Left renal pelvis (tissue), 4 donors: ENCODE measurements at regions not wholly inside any gene's neighbourhood (a gene's known extent, or its start where the extent isn't known, plus 50 kb on each side); places are given as distances from the start of the nearest gene placed in this dataset.

Experiments used
- DNase-seq, 4 donors: peaks; one replicate each; pipeline ENCODE4 v3.0.0-alpha.2; 2013; ENCODE audit warnings: low read depth in 4 of 4, low spot score in 3 of 4

DNA sequence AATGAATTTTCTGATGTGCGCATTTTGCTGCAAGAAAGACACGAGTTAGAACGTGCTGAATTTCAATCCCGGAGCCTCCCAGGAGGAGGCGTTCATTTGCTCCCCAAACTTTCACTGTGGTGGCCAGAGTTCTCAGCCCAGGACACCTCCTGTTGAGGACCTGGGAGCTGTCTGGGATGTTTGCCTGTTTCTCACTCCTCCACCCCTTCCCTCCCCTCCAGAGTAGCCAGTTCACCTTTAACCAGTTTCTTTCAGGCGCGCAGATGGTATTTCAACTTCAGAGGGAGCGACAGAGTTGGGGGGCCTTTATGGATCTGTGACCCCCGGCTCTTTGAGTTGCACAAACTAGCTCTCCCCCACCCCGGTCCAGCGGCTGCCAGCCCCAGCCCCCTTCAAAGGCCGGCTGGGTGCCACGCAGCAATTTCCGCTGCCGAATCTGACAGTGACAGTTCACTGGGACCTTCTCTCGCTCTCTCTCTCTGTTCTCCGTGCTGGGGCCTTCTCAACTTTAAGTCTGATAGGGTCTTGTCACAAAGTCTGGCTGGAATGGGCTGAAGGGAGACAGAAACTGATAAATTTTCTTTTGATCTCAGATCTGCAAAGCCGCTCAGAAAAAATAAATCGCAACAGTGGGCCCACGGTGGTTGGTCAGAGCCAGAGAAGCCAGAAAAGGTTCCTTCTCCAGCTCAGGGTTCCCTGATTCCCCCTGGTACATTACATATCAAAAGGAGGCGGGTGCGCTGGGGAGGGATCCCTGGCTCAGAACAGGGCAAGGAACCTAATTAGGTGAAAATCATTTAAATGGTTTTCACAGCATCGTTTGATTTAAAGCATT, 100.0 kb upstream of the STX18 start:
- DNase-seq, result no peak

DNA sequence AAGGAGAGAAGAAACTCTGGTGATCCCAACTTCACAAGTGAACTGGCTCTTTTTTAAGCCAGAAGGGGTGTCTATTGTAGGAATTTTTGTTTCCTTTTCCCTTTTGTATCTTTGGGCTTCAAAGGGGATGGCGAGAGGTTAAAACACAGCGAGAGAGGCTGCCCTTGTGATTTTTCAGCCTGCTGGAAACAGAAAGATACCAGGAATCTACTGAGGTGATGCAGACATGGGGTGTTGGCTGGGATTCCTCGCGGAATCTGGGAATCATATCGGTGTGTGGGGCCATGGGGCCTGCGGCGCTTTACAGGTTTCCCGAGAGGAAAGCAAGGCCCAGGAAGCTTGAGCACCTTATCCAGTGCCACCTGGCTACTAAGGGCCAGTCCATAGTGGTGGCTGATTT, 99.4 kb upstream of the STX18 start:
- no peak for DNase-seq

DNA sequence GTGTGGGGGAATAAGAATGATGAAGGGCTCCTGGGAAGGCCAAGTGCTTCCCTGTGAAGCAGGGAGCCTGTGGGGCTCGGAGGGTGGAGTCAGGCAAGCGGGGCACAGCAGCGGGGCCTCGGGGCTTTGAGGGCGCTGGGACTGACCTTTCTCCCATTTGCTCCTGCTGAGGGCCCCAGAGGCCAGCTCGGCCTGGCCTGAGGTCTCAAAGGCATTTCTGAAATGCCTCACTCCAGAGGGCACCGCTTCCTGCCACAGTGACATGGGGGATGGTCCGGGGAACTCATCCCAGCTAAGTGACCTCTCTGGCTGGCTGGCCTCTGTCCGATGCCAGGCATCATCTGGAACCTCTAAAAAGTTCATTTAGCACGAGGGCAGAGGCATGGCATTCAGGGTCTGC, 98.8 kb upstream of the STX18 start:
- no peak for DNase-seq

DNA sequence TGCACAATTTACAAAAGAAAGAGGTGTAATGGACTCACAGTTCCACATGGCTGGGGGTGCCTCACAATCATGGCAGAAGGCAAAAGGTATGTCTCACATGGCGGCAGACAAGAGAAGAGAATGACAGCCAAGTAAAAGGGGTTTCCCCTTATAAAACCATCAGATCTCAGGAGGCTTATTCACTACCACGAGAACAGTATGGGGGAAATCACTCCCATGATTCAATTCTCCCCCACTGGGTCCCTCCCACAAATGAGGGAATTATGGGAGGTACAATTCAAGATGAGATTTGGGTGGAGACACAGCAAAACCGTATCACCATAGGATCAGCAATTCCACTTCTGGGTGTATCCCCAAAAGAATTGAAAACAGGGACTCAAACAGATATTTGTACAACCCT, 97.5 kb upstream of the STX18 start:
- no peak for DNase-seq

DNA sequence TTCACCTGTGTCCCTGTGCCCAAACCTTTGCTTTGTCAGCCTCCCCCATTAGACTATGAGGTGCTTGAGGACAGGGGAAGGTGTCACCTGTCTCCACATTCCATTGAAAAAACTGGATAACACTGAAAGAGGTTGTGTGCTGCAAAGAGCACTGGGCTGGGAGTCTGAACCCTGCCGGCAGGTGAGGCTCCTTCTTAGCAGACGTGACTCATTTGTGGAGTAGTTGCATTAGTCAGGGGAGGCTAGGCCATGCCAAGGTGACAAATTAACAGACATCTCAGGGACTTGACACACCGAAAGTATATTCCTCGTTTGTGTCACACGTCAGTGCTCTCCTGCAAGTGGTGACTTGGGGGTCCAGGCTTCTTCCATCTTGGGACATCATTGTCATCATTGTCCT, 95.9 kb upstream of the STX18 start:
- DNase-seq, result no peak

DNA sequence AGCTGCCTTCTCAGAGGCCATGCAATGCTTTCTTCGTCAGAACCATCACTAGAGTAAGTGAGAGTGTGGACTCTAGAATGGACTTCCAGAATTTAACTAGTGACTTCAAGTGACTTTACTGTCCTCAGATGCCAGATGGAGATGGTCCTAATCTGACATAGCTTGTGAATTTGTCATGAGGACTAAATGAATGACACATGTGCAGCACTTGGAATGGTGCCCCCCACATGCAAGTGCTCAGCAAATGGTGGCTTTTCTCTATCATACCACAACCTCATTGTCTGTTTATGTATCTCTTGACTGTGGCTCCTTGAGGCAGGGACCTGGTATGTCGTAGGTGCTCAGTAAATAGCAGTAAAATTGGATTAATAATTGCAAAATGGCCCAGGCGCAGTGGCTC, 91.6 kb upstream of the STX18 start:
- no peak for DNase-seq

DNA sequence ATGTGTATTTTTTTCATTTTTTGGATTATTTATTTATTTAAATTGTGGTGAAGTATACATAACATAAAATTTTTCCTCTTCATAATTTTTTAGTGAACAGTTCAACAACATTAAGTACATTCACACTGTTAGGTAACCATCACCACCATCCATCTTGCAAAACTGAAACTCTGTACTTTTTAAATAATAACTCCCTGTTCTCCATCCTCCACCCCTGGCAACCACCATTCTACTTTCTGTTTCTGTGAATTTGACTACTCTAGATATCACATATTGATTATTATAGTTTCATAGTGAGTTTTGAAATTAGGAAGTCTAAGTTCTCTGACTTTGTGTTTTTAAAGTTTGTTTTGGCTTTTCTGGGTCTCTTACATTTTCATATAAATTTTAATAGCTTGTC, 89.3 kb upstream of the STX18 start:
- no peak for DNase-seq

DNA sequence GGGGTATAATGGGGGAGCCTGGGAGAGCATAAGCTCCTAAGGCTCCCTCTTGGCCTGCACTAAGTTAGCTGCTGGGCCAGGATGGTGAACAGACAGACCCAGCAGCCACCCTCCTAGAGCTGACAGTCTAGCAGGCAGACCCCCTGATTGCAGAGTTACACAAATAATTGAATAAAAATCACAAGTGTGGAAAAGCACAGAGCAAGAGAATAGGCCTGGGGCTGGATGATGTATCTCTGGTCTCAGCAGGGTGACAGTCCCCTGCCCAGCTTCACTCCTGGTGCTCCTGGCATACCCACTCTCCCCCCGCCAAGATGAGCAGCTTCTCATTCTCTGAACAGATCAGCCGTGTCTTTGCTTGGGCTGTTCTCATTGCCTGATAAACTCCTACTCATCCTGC, 86.1 kb upstream of the STX18 start:
- DNase-seq, result no peak

DNA sequence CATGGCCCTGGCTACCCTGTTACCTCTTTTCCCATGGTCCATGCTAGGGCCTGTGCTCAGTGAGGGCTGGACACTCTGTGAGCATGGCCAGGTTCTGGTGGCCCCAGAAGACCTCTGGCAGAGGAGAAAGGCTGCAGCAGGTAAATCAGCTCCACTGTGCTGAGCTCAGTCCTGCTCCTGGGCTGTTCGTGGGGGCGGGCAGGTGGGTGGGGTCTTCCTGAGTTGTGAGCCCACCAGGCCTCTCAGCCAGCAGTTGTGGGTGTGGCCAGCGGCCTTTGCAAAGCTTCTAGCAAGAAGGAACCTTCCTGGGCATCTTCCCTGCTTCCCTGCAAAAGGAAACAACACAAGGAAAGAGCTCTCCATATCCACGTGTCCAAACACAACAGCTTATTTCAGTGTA, 85.3 kb upstream of the STX18 start:
- no peak for DNase-seq

DNA sequence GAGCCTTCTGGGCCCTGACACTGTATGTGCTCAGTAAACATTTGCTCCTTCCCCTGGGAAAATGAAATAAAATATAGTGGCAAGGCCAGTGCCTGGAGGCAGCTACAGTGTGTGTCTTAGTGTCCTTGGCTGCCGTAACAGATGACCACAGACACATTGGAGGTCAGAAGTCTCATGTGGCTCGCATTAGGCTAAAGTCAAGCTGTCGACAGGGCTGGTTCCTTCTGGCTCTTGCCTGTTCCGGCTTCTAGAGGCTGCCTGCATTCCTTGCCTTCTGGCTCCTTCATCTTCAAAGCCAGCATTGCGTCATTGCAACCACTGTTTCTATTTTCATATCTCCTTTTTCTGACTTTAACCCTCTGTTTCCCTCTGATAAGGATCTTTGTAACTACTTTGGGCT, 83.6 kb upstream of the STX18 start:
- DNase-seq, result no peak

DNA sequence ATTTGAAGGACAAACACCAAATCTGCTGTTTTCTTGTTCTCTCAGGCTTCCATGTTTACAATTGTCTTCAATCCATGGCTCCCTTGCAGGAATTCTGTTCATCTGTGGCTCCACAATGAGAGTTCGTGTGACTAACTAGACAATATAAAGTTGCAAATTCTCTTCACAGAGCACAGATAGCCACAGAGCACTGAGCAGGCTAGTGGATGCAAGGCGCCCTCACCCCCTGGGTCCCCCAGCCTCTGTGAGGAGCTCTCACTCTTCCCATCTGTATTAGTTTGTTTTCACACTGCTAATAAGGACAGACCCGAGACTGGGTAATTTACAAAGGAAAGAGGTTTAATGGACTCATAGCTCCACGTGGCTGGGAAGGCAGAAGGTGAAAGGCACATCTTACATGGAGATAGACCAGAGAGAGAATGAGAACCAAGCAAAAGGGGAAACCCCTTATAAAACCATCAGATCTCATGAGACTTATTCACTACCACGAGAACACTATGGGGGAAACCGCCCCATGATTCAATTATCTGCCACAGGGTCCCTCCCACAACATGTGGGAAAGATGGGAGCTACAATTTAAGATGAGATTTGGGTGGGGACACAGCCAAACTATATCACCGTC, 82.5 kb upstream of the STX18 start:
- DNase-seq, result no peak

DNA sequence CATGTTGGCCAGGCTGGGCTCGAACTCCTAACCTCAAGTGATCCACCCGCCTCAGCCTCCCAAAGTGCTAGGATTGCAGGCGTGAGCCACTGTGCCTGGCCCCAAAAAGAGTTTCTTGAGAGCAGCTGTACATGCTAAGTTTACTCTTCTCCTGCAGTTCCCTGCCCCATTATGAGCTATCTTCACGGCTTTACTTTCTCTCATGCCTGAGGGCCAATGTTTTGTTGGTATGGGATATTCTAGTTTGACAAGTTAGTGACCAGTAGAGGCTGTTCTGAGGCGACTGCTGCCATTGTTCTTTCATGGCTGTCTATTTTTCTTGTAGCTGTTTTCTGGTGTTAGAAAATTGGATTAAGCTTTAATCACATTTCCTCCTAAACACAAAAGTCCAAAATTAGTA, 78.0 kb upstream of the STX18 start:
- DNase-seq, result no peak

DNA sequence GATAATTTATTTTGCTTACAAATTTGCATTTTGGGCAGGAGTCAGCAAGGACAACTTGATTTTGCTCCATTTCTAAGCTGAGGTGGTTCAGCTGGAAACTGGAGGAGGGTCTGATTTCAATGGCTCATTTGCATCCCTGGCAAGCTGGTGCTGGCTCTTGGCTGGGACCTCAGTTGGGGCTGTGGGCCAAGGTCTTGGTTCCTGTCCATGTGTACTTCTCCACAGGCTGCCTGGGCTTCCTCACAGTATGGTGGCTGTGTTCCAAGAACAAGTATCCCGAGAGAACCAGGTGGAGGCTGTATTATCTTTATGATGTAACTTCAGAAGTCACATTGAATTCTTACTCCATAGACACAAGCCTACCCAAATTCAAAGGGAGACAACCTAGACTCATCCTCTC, 77.0 kb upstream of the STX18 start:
- no peak for DNase-seq

DNA sequence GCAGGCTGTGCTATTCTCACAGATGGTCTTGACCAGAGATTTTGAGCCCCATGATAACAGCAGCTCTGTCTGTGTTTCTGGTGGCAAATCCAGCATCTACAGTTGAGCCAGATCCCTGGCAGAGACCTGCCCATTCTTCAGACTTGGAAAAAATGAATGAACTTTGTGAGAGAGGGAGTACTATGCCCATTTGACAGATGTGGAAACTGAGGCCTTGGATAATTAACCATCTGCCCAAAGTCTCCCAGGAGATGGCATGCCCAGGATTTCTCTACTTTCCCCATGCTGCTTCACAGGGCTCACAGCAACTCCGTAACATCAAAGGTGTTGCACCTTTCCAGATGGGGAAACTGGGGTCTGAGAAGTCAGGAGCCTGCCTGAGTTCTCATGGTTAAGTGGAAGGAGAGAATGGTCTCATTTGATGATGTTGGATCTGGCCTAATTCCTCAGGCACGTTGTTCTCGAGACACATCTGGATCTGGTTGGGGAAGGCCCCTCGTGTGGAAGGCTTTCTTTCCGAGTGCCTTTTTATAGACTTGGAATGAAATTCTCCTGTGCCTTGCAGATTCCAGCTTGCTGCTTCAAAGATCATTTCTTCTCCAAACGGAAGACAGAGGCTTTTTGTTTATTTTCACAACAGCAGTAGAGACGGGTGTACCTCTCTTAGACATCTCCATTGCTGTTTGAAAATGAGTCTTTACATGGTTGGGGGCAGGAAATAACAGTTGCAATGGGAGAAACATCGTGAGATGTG, 73.3 kb upstream of the STX18 start:
- no peak for DNase-seq

DNA sequence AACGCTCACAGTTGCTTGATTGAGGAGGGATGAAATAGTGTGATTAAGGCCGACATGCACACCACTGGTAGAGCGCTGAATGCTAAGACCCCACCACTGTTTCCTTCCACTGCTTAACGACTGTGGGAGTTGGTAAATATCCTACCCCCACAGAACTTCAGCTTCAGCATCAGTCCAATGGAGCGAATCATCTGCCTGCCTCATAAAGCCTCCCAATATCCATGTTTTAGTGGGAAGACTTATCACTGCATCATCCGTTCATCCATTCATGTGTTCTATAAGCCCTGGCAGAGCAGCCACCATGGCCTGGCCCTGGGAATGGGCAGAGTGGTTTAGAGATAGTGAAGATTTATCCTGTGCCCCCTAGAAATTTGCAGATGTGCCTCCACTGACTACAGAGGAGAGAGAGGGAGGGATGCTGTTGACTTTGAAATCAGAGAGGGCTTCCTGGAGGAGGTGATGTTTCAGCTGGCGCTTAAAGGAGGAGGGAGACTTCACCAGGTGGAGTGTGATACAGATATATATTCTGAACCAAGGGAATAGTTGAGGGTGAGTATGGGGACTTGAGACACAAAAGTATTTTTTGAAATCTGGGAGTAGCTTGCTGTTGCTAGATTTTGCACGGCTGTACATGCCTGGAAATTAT, 71.9 kb upstream of the STX18 start:
- no peak for DNase-seq

DNA sequence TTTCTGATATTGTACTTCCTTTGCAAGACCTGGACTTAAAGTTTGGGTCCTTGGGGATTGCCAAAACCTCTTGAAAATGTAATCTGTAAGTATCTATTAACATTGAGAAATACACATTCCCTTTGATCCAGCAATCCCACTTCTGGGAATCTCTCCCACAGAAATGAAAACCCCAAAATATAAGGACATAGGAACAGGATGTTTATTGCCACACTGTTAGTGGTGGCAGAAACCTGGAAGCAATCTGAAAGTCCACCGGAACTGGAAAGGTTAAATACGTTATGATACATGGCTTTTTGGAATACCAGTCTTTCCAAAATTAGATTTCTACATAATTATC, 71.2 kb upstream of the STX18 start:
- no peak for DNase-seq

DNA sequence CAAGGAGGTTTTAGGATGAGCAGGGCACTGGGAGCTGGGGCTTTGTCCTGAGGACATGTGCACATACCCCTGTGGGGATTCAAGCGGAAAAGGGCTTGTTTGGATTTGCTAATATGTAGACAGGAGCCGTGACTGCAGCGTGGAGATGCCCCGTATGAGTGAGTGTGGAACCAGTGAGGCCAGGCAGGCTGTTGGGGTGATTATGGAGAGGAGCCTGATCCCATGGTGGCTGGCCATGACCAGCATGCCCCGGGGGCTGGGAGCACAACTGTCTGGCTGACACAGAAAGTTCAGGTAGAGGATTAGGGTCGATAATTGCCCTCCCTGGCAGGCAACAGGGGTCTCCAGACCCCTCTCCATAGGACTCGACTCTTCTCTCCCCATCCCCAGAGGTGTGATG, 68.8 kb upstream of the STX18 start:
- no peak for DNase-seq

DNA sequence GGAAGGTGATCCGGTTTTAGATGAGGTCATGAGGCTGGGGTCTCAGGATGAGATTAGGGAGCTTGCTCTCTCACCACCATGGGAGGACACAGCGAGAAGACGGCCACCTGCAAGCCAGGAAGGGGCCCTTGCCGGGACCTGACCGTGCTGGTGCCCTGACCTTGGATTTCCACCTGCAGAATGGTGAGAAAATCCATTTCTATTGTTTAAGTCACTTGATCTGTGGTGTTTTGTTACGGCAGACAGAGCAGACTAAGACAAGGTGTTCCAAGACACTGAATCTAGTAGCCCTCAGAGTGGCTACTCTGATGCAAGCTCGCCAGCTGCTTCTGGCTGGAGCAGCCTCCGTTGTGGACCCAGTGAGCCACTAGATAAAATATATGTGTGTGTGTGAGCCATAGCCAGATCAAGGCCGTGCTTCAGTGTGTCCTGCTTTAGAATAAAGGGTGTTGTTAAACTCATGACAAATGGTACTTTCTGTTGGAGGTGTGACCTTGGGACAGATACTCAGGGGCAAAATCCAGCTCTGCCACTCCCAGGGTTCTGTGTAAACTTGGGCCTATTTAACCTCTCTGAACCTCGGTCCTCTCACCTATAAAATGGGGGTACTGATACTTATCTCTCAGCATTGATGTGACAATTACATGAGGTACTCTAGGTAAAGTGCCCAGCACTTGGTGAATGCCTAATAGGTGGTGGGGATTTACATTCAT, 67.9 kb upstream of the STX18 start:
- DNase-seq, result no peak

DNA sequence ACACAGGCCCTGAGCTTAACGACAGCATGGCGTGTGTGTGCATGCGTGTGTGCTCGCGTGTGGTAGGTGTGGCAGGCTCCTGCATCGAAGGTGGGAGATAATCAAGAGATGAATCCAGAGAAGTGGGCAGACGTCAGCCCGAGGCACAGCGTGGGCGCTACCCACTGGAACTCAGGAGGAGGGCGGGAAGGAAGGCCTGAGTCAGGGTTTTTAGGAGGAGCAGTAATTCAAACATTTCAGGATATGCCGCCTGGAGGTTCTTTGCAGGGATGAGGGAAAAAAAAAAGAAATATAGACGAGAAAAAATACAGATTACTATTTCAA, 66.3 kb upstream of the STX18 start:
- no peak for DNase-seq

DNA sequence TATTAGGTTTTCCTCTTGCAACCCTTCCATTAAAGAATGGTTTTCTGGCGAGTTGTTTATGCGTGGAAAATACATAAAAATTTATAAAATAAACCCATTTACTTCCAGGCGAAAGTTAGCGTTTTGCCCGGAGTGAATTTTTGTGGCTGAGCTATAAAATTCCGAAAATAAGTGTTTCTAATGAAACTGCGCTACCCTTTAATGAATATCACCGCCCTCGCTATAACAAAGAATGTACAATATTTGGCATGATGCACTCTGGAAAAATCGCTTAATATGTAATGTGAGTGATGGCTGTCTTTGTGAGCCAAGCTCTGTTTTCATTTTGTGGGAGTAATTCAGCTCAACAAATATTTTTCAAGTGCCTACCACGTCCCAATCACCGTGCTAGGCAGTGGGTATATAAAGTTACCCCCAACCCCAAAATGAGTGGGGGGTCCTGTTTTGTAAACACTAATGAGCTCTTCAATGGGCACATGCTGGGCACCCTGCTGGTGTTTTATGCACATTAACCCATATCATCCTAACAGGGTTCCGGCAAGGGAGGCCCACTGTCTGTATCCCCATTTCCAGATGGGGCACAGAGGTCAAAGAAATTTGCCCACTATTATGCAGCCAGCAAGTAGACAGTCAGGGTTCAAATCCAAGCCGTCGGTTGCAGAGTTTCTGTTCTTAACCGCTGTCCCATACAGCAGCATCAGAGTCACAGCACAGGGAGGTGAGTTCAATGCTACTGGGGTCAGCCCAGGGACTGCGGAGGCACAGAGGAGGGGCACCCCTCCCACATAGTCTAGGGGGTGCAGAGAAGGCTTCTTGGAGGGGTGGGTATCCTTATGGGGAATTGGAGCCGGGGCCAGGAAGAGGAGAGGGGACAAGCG, 65.7 kb upstream of the STX18 start:
- DNase-seq, result no peak
